ENCODE measurements at regions not wholly inside any gene's neighbourhood (a gene's known extent, or its start where the extent isn't known, plus 50 kb on each side); places are given as distances from the start of the nearest gene placed in this dataset.

DNA sequence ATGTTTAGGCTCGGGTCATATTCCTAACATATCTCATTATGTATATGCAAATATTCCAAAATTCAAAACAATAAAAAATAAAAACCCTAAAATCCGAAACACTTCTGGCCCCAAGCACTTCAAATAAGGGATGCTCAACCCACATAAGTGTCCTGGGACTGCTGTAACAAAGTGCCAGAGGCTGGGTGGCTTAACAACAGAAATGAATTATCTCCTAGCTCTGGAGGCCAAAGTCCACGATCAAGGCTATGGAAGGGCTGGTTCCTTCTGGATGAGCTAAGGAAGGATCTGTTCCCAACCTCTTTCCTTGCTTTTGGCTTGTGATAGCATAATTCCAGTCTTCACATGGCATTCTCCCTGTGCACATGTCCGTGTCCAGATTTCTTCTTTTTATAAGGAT is 181.6 kb upstream of the NFE2L3 start:
- no peak for DNase-seq

- no peak for DNase-seq
Measured at GRCh38 chr7:25970911-25971310, 181.1 kb upstream of the NFE2L3 start.

- no peak for DNase-seq
Measured at GRCh38 chr7:25976630-25977029, 175.4 kb upstream of the NFE2L3 start.

DNA sequence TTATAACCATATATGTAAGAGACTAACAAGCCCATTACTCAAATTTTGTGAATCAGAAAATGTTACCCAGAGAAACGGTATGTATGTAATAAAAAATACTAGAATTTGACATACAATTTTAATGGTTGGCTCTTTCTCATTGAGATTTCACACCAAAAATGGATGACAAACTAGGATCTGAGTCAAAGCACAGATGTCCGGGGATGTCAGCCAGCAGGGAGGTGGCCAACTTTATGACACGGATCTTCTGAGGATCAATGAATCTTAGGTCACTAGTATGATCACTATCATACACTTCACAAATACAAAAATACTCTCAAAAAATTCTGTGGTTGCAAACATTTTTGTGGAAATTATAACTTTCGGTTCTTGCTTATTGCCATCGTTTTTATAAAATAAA is 173.5 kb upstream of the NFE2L3 start:
- DNase-seq: no peak

- DNase-seq: no peak
Measured at GRCh38 chr7:25979605-25980004, 172.4 kb upstream of the NFE2L3 start.

- DNase-seq: no peak
Measured at GRCh38 chr7:25982684-25983083, 169.3 kb upstream of the NFE2L3 start.

- no peak for DNase-seq
Measured at GRCh38 chr7:25985196-25985595, 166.8 kb upstream of the NFE2L3 start.

DNA sequence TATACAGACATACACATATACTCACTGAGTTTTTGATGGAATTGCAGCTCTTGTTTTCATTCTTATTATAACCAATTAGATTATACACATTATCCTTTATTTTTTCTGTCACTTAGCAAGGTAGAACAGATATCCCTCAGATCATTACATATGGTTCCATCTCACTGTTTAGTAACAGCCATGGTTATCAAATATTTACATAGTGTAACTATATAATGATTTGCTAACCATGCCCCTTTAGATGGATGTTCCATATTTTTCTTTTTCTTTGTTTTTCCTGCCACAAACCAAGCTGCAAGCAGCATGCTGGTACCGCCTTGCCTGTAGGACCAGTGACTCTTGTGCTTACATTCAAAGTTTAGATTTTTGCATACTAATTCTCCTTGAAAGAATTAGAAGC is 163.4 kb upstream of the NFE2L3 start:
- DNase-seq: no peak

GRCh38 chr7:25989140-25989705 is 162.8 kb upstream of the NFE2L3 start:
- DNase-seq: no peak

GRCh38 chr7:25994433-25994994 is 157.5 kb upstream of the NFE2L3 start:
- DNase-seq: no peak

DNA sequence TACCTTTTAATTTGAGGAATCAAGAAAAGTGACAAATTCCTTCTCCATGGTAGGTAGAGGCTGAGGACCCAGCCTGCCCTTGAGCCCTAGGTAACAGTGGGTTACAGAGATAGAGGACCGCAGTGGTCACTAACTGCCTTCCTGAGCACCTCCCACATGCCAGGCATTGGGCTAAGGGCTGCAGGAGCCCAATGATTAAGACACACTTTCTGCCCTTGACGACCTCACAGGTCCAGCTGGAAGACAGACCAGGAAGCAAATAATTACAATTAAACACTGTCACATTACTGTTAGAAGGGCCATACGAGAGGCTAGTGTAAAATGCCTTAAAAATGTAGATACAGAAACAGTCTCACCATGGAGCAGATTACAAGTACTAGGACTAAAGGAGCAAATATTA is 156.8 kb upstream of the NFE2L3 start:
- DNase-seq: no peak

GRCh38 chr7:25996006-25996408 is 156.0 kb upstream of the NFE2L3 start:
- no peak for DNase-seq

GRCh38 chr7:25998499-25998898 is 153.5 kb upstream of the NFE2L3 start:
- no peak for DNase-seq

- no peak for DNase-seq
Measured at GRCh38 chr7:26000841-26001240, 151.2 kb upstream of the NFE2L3 start.

- no peak for DNase-seq
Measured at GRCh38 chr7:26001662-26002244, 150.2 kb upstream of the NFE2L3 start.

- DNase-seq: no peak
Measured at GRCh38 chr7:26005683-26006410, 146.2 kb upstream of the NFE2L3 start.

DNA sequence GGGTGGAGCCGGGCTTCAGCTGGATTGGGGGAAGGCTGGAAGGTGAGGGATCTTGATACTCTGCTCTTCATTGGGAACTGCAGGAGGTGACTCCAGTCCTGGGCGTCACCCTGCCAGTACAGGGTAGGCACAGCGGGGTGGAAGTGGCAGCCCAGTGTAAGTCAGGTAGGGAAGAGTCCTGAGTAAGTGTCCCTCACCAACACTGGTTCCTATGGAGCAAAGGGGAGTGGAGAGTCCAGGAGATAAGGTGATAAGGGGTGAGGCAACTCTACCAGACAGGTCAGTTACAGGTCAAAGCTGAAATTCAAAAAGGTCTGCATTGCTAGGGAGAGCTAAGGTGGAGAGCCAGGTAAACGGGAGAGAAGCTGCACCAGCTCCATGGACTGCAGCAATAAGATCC is 145.6 kb upstream of the NFE2L3 start:
- DNase-seq: no peak

DNA sequence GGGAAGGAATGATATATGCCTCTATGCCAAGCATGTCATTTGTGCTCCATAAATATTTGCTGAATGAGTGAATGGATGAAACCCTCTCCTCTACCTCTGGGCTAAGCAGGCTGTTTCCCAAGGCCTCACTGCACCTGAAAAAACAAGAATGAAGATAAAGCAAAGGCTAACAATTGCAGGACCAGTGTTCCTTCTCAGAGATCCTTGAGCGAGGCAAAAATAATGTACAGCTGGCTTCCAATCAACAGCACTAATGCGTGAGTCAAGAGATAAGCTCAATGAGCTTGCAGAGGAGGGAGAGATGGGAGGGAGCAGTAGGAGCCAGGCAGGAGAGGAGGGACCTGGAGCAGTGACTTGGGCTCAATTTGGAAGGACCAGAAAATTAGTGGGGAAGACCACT is 144.5 kb upstream of the NFE2L3 start:
- no peak for DNase-seq

GRCh38 chr7:26008428-26008827 is 143.6 kb upstream of the NFE2L3 start:
- no peak for DNase-seq

GRCh38 chr7:26011039-26011696 is 140.8 kb upstream of the NFE2L3 start:
- no peak for DNase-seq

DNA sequence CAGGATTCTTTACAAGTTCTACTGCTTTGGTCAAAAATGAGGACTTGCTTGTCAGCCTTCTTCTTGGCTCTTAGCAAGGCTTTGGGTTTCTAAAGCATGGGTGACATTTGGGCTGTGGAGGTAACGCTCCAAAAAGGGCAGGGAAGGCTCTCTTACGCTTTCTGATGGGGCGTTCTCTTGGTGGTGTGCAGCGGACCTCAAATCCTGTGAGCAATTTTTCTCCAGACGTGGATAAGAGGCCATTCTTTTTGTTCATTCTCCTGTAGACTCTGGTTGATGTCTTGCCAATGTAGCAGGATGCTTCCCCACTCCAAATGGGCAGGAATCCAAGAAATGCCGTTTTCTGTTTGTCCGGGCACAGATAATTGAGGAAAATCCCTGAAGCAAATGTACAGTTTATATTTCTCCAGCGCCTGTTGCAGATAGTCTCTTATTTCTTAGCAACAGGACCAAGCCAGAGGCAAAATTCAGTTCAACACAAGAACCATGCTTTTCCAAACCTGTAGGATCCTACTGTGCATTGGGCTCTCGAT is 138.4 kb upstream of the NFE2L3 start:
- no peak for DNase-seq

GRCh38 chr7:26022982-26023381 is 129.0 kb upstream of the NFE2L3 start:
- DNase-seq: no peak

DNA sequence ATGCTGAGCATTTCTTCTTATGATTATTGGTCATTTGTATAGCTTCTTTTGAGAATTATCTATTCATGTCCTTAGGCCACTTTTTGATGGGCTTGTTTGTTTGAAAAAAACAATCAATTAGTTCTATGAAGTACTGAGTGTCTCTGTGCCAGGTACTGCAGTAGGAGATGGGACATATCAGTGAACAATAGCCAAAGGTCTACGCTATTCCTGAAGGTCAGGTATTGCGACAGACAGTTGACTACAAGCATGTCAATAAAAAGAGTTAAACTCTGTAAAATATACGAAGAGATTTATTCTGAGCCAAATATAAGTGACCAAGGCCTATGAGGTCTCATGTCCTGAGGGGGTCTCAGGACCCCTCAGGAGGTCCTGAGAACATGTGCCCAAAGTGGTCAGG is 122.1 kb upstream of the NFE2L3 start:
- no peak for DNase-seq

DNA sequence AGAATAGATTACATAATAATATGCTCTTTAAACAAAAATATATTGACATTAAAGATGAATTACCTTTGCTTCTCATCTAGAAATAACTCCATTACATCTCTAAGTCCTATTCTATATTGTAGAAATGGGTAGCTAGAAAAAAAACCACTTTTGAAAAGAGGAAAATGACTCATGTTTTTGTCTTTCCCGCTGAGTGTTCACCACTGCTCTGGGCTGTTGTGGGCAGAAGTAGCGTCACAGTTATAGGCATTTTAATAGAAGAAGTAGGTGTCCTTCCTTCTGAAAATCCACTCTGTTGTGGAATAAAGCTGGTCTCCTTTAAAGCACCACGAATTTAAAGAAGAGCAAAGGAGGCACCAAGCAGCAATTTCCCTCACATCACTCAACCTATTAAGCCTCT is 117.6 kb upstream of the NFE2L3 start:
- no peak for DNase-seq
